ENCODE measurements at regions not wholly inside any gene's neighbourhood (a gene's known extent, or its start where the extent isn't known, plus 50 kb on each side); places are given as distances from the start of the nearest gene placed in this dataset.

DNA sequence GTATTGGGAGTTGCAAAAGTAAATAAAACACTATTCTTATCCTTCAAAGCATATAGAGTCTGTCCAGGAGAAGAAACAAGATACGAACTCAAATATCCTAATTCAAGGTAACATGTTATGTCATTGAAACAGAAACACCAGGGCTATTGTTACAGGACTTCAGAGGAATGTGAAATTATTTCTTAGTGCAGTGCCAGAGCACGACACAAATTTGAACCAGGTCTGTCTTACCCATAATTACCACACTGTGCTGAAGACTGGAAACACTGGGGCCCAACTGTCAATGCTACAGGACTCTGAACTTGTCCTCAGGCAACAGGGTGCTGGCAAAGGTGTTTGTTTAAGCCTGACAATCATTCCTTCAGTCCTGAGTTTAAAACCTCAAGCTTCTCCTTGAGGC, 633.6 kb upstream of the UBE2E2 start:
- TF ChIP-seq EZH2phosphoT487 (conservative IDR thresholded peaks at IDR 0.05; ENCODE audit: low read length), result no peak
- TF ChIP-seq, protein P1, sequence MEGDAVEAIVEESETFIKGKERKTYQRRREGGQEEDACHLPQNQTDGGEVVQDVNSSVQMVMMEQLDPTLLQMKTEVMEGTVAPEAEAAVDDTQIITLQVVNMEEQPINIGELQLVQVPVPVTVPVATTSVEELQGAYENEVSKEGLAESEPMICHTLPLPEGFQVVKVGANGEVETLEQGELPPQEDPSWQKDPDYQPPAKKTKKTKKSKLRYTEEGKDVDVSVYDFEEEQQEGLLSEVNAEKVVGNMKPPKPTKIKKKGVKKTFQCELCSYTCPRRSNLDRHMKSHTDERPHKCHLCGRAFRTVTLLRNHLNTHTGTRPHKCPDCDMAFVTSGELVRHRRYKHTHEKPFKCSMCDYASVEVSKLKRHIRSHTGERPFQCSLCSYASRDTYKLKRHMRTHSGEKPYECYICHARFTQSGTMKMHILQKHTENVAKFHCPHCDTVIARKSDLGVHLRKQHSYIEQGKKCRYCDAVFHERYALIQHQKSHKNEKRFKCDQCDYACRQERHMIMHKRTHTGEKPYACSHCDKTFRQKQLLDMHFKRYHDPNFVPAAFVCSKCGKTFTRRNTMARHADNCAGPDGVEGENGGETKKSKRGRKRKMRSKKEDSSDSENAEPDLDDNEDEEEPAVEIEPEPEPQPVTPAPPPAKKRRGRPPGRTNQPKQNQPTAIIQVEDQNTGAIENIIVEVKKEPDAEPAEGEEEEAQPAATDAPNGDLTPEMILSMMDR (IDR thresholded peaks at IDR 0.05; ENCODE audit: insufficient read depth, low read length, poor library complexity, severe bottlenecking), result no peak
- no peak overlapping the region for H3K4me3 ChIP-seq (ENCODE audit: insufficient read depth, low read length, poor library complexity, severe bottlenecking)
- H3K36me3 ChIP-seq (ENCODE audit: low read length), result no peaks in the 10 kb centered on the region
- H3K27me3 ChIP-seq (ENCODE audit: low read length), result no peaks in the 10 kb centered on the region
- no peak overlapping the region for H3K4me2 ChIP-seq (ENCODE audit: low read depth, low read length, poor library complexity, severe bottlenecking)
- no peak overlapping the region for H3K27ac ChIP-seq (ENCODE audit: low read depth, low read length)
- no peaks in the 10 kb centered on the region for H3K79me2 ChIP-seq (ENCODE audit: insufficient read depth, low read length)
- H2AFZ ChIP-seq (ENCODE audit: low read depth, low read length, severe bottlenecking), result no peak overlapping the region
- no peaks in the 10 kb centered on the region for H3K9me3 ChIP-seq (ENCODE audit: insufficient read depth, low read length)
- H3K9ac ChIP-seq (ENCODE audit: low read length), result no peak overlapping the region
- H3K9me2 ChIP-seq (replicated peaks; ENCODE audit: insufficient read depth, low read length), result no peaks in the 10 kb centered on the region
- H3F3A ChIP-seq (ENCODE audit: insufficient read depth), result no peaks in the 10 kb centered on the region
- no peaks in the 10 kb centered on the region for H4K20me1 ChIP-seq (ENCODE audit: low read depth, low read length)

DNA sequence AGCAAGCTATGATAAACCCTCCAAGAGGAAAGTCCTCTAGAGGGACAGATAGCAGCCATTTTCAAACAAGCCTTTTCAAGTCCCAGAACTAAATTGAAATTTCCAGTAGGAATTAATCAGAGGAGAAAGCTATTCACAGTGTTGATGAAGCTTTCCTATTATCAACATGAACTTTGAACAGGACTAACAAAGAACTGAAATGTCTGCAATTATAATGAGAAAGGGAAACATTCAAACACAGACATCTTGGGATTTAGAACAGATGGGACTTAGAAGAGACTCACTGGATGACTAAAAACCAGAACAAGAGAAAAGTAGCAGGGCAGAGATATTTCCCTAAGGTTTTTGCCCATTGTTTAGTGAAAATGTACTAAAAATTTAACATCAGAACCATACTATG, 622.1 kb upstream of the UBE2E2 start:
- Histone ChIP-seq H3K36me3 (ENCODE audit: low read length) (no peaks in the 10 kb centered on the region), H3K27me3 (ENCODE audit: low read length) (no peaks in the 10 kb centered on the region), H3K79me2 (ENCODE audit: insufficient read depth, low read length) (no peaks in the 10 kb centered on the region), H3K27ac (ENCODE audit: low read depth, low read length) (no peak overlapping the region), H3K9ac (ENCODE audit: low read length) (no peak overlapping the region), H3K9me3 (ENCODE audit: insufficient read depth, low read length) (no peaks in the 10 kb centered on the region), H3F3A (ENCODE audit: insufficient read depth) (no peaks in the 10 kb centered on the region), H2AFZ (ENCODE audit: low read depth, low read length, severe bottlenecking) (no peak overlapping the region), H3K9me2 (replicated peaks; ENCODE audit: insufficient read depth, low read length) (no peaks in the 10 kb centered on the region), H3K4me3 (ENCODE audit: insufficient read depth, low read length, poor library complexity, severe bottlenecking) (no peak overlapping the region), H3K4me2 (ENCODE audit: low read depth, low read length, poor library complexity, severe bottlenecking) (no peak overlapping the region), H4K20me1 (ENCODE audit: low read depth, low read length) (no peaks in the 10 kb centered on the region)
- no peak for TF ChIP-seq EZH2phosphoT487 (conservative IDR thresholded peaks at IDR 0.05; ENCODE audit: low read length)
- TF ChIP-seq, protein P1 (IDR thresholded peaks at IDR 0.05; ENCODE audit: insufficient read depth, low read length, poor library complexity, severe bottlenecking), result no peak

DNA sequence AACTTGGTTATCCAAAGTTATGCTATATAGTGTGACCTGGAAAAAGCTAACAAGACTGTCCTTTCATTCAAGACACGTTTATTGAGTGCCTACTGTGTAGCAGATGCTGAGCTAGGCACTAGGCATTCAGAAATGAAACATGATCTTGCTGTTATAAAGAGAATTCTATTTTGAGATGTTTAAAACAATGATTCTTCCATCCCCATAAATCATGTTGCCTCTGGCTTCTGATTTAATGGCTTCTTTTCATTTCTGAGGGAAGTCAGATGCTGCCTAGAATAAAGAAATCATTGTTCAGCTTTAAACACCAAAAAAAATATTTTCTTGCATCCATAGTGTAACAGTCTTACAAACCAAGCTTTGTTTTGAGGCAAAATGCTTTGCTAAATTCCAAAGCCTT, 620.9 kb upstream of the UBE2E2 start:
- H3F3A ChIP-seq (ENCODE audit: insufficient read depth), result no peaks in the 10 kb centered on the region
- no peaks in the 10 kb centered on the region for H3K36me3 ChIP-seq (ENCODE audit: low read length)
- H3K27ac ChIP-seq (ENCODE audit: low read depth, low read length), result no peak overlapping the region
- TF ChIP-seq, protein P1 (IDR thresholded peaks at IDR 0.05; ENCODE audit: insufficient read depth, low read length, poor library complexity, severe bottlenecking), result no peak
- TF ChIP-seq EZH2phosphoT487 (conservative IDR thresholded peaks at IDR 0.05; ENCODE audit: low read length), result no peak
- H4K20me1 ChIP-seq (ENCODE audit: low read depth, low read length), result no peaks in the 10 kb centered on the region
- no peaks in the 10 kb centered on the region for H3K27me3 ChIP-seq (ENCODE audit: low read length)
- no peak overlapping the region for H3K4me3 ChIP-seq (ENCODE audit: insufficient read depth, low read length, poor library complexity, severe bottlenecking)
- H3K9me3 ChIP-seq (ENCODE audit: insufficient read depth, low read length), result no peaks in the 10 kb centered on the region
- H2AFZ ChIP-seq (ENCODE audit: low read depth, low read length, severe bottlenecking), result no peak overlapping the region
- H3K9me2 ChIP-seq (replicated peaks; ENCODE audit: insufficient read depth, low read length), result no peaks in the 10 kb centered on the region
- H3K4me2 ChIP-seq (ENCODE audit: low read depth, low read length, poor library complexity, severe bottlenecking), result no peak overlapping the region
- H3K79me2 ChIP-seq (ENCODE audit: insufficient read depth, low read length), result no peaks in the 10 kb centered on the region
- no peak overlapping the region for H3K9ac ChIP-seq (ENCODE audit: low read length)
